ENCODE measurements at regions not wholly inside any gene's neighbourhood (a gene's known extent, or its start where the extent isn't known, plus 50 kb on each side); places are given as distances from the start of the nearest gene placed in this dataset.
"Not testable (repeated sequence)": the region's sequence is repeated elsewhere in the genome, so short reads cannot be mapped to it uniquely, and the experiment has no call there.

DNA sequence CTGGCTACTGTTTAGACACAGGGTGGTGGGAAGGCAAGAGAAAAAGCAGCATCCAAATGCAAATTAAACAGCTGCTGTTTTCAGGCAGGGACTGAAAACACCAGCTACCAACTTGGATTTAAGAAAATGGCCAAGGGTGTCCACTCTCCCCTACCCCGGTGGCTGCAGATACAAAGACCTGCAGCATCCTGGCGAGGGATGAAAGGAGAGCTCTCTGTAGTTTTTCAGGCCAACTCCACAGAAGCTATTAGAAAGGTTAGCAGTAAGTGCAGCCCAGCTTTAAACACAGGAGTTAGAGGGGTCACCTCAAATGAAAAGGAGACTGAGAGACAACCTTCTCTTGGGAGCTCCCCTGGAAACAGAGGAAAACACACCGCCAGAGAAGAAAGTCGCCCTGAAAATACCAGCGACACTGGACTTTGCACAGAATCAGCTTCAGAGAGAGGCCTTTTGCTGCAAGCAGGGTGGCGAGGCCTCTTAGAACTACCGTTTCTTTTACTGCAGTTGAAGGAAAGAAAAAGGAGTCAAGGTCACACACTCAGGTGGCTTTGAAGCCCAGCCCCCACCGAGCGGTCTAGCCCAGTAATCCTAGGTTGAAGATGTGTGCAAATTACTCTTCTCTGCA lies 74.4 kb upstream of the TIAM1 start:
- H3K4me1 ChIP-seq, result no peaks in the 10 kb centered on the region
- no peak for FAIRE-seq
- no peak overlapping the region for H3K4me3 ChIP-seq
- intact Hi-C loops (cut with DNase I), result no loop called here
- H3K9me3 ChIP-seq, result no peaks in the 10 kb centered on the region
- 65 to 73% methylated on average over 9 of the region's 9 CpGs for WGBS, 2 donors
- no peaks in the 10 kb centered on the region for H3K27me3 ChIP-seq
- DNase-seq, result no peak
- no peaks in the 10 kb centered on the region for H3K36me3 ChIP-seq
- TF ChIP-seq, protein P1, sequence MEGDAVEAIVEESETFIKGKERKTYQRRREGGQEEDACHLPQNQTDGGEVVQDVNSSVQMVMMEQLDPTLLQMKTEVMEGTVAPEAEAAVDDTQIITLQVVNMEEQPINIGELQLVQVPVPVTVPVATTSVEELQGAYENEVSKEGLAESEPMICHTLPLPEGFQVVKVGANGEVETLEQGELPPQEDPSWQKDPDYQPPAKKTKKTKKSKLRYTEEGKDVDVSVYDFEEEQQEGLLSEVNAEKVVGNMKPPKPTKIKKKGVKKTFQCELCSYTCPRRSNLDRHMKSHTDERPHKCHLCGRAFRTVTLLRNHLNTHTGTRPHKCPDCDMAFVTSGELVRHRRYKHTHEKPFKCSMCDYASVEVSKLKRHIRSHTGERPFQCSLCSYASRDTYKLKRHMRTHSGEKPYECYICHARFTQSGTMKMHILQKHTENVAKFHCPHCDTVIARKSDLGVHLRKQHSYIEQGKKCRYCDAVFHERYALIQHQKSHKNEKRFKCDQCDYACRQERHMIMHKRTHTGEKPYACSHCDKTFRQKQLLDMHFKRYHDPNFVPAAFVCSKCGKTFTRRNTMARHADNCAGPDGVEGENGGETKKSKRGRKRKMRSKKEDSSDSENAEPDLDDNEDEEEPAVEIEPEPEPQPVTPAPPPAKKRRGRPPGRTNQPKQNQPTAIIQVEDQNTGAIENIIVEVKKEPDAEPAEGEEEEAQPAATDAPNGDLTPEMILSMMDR (IDR thresholded peaks at IDR 0.05), result no peak
- ATAC-seq, result no peak
- H3K27ac ChIP-seq, result no peak overlapping the region

- H3K9me3 ChIP-seq; intact Hi-C loops (cut with DNase I); H3K4me1 ChIP-seq; H3K4me3 ChIP-seq; H3K36me3 ChIP-seq; FAIRE-seq; ATAC-seq; H3K27ac ChIP-seq; H3K27me3 ChIP-seq; DNase-seq: not testable (repeated sequence)
- 79 to 93% methylated on average over 3 of the region's 3 CpGs for WGBS, 2 donors
Measured at GRCh38 chr21:31417214-31417613, 73.2 kb upstream of the TIAM1 start.

DNA sequence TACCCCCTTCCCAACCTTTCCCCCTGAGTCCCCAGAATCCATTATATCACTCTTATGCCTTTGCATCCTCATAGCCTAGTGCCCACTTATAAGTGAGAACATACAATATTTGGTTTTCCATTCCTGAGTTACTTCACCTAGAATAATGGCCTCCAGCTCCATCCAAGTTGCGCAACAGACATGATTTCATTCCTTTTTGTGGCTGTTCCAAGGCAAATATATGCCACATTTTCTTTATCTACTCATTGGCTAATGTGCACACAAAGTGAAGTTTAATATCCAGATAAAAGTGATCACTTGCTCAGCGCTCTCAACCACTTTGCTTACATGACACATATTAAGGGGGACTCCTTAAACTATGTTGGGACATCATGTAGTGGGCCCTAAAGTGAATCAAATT lies 72.4 kb upstream of the TIAM1 start:
- H3K27ac ChIP-seq, result no peak overlapping the region
- H3K36me3 ChIP-seq, result no peaks in the 10 kb centered on the region
- H3K4me3 ChIP-seq, result no peak overlapping the region
- peak; percentile 43 to 80 (median 56) for ATAC-seq
- TF ChIP-seq, protein P1 (IDR thresholded peaks at IDR 0.05), result no peak
- intact Hi-C loops (cut with DNase I), result no loop called here
- H3K27me3 ChIP-seq, result no peaks in the 10 kb centered on the region
- no peaks in the 10 kb centered on the region for H3K4me1 ChIP-seq
- H3K9me3 ChIP-seq, result no peaks in the 10 kb centered on the region
- FAIRE-seq, result no peak
- no peak for DNase-seq
- WGBS, 2 donors, result 38 to 44% methylated on average over 2 of the region's 2 CpGs

DNA sequence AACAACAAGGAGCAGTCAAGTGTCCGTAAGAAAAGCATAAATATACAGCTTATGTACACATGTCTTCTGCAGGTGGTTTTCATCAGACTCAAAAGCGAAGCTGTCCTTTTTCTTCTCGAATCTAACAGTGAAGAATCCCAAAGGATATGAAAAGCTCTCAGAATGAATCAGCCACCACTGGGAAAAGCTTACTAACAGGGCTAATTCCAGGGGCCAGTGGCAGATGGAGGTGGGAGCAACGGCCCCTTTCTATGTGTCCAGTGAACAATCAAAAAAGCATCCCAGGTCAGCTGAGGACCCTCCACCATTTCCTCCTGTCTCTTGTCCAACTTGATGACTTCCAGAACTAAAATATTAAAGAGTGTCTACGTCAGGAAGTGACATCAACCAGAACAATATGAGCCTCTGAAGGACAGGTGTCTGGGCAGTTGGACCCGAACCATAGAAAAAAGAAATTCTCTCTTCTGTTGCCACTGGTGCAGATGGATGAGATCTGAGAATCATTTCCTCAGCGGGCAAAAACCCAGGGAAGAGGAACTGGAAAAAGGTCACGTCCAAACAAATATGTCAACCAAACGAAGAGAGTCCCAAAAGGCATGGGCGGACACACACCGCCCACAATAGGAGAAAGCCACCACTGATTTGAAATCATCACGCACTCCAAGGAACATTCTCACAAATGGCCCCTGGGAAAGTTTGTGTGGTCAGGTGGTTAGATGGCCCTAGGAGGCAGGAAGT lies 70.4 kb upstream of the TIAM1 start:
- ATAC-seq (no peak), DNase-seq (no peak), FAIRE-seq (no peak)
- 63 to 79% methylated on average over 12 of the region's 12 CpGs for WGBS, 2 donors
- no peaks in the 10 kb centered on the region for H3K9me3 ChIP-seq
- no peaks in the 10 kb centered on the region for H3K27me3 ChIP-seq
- no peak overlapping the region for H3K27ac ChIP-seq
- no peaks in the 10 kb centered on the region for H3K36me3 ChIP-seq
- TF ChIP-seq, protein P1 (IDR thresholded peaks at IDR 0.05), result no peak
- intact Hi-C loops (cut with DNase I), result no loop called here
- no peak overlapping the region for H3K4me3 ChIP-seq
- H3K4me1 ChIP-seq, result no peaks in the 10 kb centered on the region

DNA sequence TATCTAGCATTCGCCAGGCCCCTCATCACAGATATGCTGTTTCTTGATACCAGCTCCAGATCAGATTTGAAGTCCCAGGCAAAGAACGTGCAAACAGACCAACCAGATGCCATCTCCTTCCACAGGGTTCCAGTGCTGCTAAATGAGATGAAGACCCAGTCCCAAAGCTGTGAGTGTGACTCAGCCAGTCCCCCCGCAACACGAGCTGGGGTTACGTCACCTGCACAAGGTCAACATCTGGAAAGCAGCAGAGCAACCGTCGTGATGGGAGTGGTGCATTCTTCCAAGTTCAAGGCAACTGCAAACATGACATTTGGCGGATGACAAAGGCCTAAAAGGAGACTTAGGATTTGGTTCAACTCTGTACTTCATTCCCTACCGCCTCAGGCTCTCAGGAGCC lies 69.6 kb upstream of the TIAM1 start:
- Histone ChIP-seq H3K4me1 (no peaks in the 10 kb centered on the region), H3K4me3 (no peak overlapping the region), H3K9me3 (no peaks in the 10 kb centered on the region), H3K27me3 (no peaks in the 10 kb centered on the region), H3K36me3 (no peaks in the 10 kb centered on the region), H3K27ac (no peak overlapping the region)
- DNase-seq, result no peak
- 57 to 61% methylated on average over 9 of the region's 9 CpGs for WGBS, 2 donors
- intact Hi-C loops (cut with DNase I), result no loop called here
- TF ChIP-seq, protein P1 (IDR thresholded peaks at IDR 0.05), result no peak
- ATAC-seq, result no peak
- FAIRE-seq, result no peak
